HEK293T (cell line): ENCODE measurements at regions not wholly inside any gene's neighbourhood (a gene's known extent, or its start where the extent isn't known, plus 50 kb on each side); places are given as distances from the start of the nearest gene placed in this dataset.

Experiments used
- ELF4 ChIP-seq: fragments of 450-650 bp; IDR thresholded peaks from 2 replicates; pipeline ENCODE4 v1.6.1; 2017; ENCODE audit warnings: antibody characterized with exemption
- FOXK2 ChIP-seq: fragments of 450-650 bp; IDR thresholded peaks from 2 replicates; pipeline ENCODE4 v1.6.1; 2016; ENCODE audit warnings: mild to moderate bottlenecking
- FOXM1 ChIP-seq: fragments of 450-650 bp; IDR thresholded peaks from 2 replicates; pipeline ENCODE4 v1.6.1; 2017; ENCODE audit warnings: mild to moderate bottlenecking, borderline replicate concordance
- HDGF ChIP-seq: fragments of 450-650 bp; IDR thresholded peaks from 2 replicates; pipeline ENCODE4 v1.6.1; 2017; ENCODE audit warnings: antibody characterized with exemption, borderline replicate concordance
- SP1 ChIP-seq: fragments of 450-650 bp; IDR thresholded peaks from 2 replicates; pipeline ENCODE4 v1.6.1; 2017
- SUZ12 ChIP-seq: fragments of 450-650 bp; IDR thresholded peaks from 2 replicates; pipeline ENCODE4 v1.6.1; 2016; ENCODE audit warnings: mild to moderate bottlenecking
- ZNF384 ChIP-seq: fragments of 450-650 bp; IDR thresholded peaks from 2 replicates; pipeline ENCODE4 v1.6.1; 2016

DNA sequence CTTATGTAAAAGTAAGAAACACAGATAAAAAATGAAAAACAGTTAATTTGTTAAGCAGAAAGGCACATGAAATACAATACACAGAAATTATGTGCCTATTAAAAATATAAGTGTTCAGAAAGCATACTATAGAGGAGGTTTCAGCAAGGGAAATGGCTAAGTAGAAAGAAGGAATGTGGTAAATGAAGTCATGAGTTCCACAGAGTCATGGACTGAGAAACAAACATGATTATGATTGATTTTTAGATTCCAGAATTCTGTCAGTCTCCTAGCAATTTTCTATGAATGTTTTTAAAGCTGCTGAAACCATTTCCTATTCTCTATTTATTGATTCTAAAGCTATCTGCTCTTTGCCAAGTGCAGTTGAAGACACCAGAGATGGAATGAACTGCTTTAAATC is 1398.4 kb downstream of the ARAP2 start:
- TF ChIP-seq SP1 (no peak), ZNF384 (no peak), FOXM1 (no peak), HDGF (no peak), ELF4 (no peak), FOXK2 (no peak), SUZ12 (no peak)
